Keratinocyte (primary cell): ENCODE measurements at regions not wholly inside any gene's neighbourhood (a gene's known extent, or its start where the extent isn't known, plus 50 kb on each side); places are given as distances from the start of the nearest gene placed in this dataset.

ENCODE experiments used
- CTCF ChIP-seq, 3 experiments: IDR thresholded peaks in 1 of 3; conservative IDR thresholded peaks in 1 of 3; optimal IDR thresholded peaks in 1 of 3; 2 replicates in 2 of 3; 3 replicates in 1 of 3; pipeline versions ENCODE3 to v1.5.1; 2011; ENCODE audit warnings: low read length in 3 of 3, mild to moderate bottlenecking in 3 of 3, moderate library complexity in 2 of 3, control low read depth in 1 of 3, inconsistent platforms in 1 of 3; ENCODE audit not compliant: insufficient read depth in 2 of 3; ENCODE audit errors: extremely low read depth in 1 of 3
- EZH2 ChIP-seq: IDR thresholded peaks from one replicate; pipeline ENCODE4 v1.6.1; 2012; ENCODE audit warnings: inconsistent platforms, mild to moderate bottlenecking, low read length, moderate library complexity

GRCh38 chr5:35502206-35502605 lies 115.5 kb upstream of the SPEF2 start:
- TF ChIP-seq EZH2 (no peak), CTCF (optimal IDR thresholded peaks at IDR 0.05 in 1 of 3, IDR thresholded peaks at IDR 0.05 in 1 of 3, conservative IDR thresholded peaks at IDR 0.05 in 1 of 3; ENCODE audit: extremely low read depth in 1 of 3, insufficient read depth in 2 of 3, low read length in 3 of 3) (no peak)
